ENCODE measurements at regions not wholly inside any gene's neighbourhood (a gene's known extent, or its start where the extent isn't known, plus 50 kb on each side); places are given as distances from the start of the nearest gene placed in this dataset.
A peak's percentile ranks its signal among the peaks of the same experiment; 100 is the strongest.
"Not testable (repeated sequence)": the region's sequence is repeated elsewhere in the genome, so short reads cannot be mapped to it uniquely, and the experiment has no call there.

DNA sequence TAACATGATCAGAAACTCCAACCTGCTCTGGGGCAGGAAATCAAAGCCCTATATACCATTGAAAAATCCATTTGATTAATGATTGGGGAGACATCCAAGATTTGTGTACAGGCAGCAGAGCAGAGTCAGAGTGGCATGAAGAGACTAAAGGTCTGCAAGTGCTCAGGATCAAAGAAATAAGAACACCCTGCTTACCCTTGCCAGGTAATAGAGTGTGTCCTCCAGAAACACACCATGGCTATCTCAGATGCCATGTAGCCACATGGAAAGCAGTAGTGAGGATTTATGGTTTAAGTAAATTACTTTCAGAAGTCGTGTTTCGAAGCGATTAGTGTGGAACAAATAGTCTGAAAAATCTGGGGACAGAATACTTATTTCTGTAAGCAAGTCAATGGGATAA lies 592.9 kb downstream of the SUCLG1 start:
- no peak overlapping the region for H3K4me3 ChIP-seq (ENCODE audit: low read length)
- no peak for DNase-seq (ENCODE audit: low read depth, low spot score)

DNA sequence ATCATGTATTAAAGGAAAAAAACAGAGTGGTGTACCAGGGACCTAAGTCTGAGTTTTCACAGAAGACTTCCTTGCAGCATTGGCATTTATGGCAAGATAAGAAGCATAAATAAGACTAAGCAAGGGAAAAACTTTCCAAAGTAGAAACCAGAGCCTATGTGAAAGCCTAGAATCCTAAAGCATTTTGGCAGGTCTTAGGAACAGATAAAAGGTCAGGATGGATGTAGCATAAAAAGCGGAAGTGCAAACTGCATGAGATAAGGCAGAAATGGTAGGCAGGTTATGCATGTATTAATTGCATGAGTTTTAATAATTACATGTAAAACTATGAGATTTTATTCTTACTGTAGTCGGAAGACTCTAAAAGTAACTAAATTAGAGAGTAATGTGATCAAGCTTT lies 596.5 kb downstream of the SUCLG1 start:
- H3K4me3 ChIP-seq (ENCODE audit: low read length): no peak overlapping the region
- DNase-seq (ENCODE audit: low read depth, low spot score): no peak

DNA sequence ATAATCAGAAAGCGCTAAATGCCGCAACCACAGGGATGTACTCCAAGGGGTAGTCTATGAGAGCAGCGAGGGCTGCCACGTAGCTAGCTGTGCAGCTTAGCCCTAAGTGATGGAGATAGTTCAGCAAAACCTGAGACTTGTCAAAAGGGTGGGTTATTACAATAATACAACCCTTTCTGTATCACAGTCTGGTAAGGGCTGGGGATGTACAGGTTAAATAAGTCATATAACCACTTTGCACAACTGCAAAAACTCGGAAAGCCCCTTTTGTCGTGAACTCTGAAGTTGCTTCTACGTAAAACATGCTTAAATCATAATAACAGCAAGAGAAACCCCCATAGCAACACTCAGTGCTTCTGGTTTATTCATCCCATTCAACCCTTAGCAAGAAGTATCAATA lies 598.8 kb downstream of the SUCLG1 start:
- no peak for DNase-seq (ENCODE audit: low read depth, low spot score)
- H3K4me3 ChIP-seq (ENCODE audit: low read length): no peak overlapping the region

DNA sequence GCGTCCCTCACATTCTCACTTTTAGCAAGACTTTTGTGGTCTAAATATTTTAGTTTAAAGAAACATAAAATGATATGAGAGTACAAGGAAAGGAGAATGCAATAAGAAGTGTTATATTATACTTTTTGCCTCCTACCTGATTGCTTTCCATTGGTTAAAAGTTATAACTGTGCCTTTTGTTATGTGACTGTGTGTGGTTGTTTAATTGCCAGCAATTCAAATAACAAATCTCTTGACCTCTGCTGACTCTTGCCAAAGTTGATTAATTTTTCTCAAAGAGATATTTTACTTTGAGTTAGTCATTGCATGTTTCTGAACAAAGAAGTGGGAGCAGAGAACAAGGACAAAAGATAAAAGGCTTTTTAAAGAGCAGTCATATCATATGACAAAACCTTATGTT lies 599.5 kb downstream of the SUCLG1 start:
- no peak overlapping the region for H3K4me3 ChIP-seq (ENCODE audit: low read length)
- DNase-seq (ENCODE audit: low read depth, low spot score): no peak

DNA sequence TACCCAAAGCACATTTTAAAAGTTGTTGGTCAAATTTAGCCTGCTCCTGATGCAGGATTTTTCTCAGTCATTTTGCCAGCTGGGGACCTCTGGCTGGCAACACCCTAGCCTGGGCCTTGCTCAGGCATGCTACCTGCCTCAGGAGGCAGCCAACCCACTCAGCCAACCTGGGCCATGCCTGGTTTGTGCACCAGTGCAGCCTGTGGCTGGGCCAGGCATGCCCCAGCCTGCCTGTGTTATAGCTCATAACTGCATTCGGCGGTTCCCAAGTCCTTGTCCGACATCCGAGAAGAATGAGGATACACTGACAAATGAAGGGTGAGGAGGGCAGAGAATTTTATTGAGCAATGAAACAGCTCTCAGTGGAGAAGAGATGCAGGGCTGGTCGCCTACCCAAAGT lies 608.0 kb downstream of the SUCLG1 start:
- no peak for DNase-seq (ENCODE audit: low read depth, low spot score)
- no peak overlapping the region for H3K4me3 ChIP-seq (ENCODE audit: low read length)

DNA sequence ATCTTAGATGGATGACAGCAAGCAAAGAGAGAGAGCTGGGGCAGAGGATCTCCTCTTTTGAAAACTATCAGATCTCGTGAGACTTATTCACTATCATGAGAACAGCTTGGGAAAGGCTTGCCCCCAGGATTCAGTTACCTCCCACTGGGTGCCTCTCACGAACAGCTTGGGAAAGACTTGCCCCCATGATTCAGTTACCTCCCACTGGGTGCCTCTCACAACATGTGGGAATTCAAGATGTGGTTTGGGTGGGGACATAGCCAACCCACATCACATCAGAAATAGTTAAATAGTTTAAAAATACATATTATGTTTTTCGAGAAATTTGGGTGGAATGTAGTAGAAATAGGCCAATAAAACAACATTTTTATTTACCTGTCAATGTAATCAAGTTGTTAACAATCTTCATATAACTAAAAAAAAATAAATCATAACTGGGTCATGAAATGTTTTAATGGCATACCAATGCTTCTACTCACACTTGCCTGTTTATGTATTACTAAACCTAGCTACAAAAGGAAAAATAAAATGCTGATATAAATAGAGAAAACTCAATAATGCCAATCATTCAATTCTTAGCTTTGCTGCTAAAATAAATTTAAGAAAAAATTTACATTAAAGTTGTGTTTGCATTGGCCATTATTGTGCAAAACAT lies 608.9 kb downstream of the SUCLG1 start:
- DNase-seq (ENCODE audit: low read depth, low spot score): no peak
- H3K4me3 ChIP-seq (ENCODE audit: low read length): no peak overlapping the region

DNA sequence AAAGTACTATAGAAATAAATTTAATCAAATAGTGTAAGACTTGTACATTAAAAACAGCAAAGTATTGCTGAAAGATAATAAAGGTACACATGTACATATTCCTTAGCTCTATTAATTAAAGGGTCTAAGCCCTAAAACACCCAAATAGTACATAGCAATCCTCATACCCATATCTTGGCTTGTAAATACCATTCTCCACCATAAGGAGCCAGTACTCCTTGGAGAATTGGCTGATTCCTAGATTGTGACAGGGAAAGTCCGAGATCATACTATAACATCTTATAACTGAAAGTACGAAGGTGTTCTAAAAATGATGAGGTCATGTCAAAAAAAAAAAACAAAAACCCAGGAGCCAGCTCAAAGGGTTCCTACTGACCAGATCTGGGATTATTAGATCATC lies 614.6 kb downstream of the SUCLG1 start:
- H3K4me3 ChIP-seq (ENCODE audit: low read length): no peak overlapping the region

DNA sequence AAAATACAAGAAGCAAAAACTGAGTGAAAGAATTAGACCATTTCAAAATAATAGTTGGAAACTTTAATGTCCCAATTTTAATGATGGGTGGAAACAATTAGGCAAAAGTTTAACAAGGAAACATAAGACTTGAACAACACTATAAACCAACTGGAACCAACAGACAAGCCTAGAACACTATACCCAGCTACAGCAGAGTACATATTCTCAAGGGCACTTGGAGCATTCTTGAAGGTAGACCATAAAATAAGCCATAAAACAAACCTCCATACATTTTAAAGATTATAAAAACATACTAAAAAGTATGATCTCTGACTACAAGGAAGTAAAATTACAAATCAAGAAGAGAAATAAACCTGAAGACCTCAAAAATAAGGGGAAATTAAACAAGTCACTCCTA lies 616.7 kb downstream of the SUCLG1 start:
- no peak for DNase-seq (ENCODE audit: low read depth, low spot score)
- no peak overlapping the region for H3K4me3 ChIP-seq (ENCODE audit: low read length)

More for the DNA sequence above, 614.6 kb downstream of the SUCLG1 start:
- no peak for DNase-seq (ENCODE audit: low read depth, low spot score)

DNA sequence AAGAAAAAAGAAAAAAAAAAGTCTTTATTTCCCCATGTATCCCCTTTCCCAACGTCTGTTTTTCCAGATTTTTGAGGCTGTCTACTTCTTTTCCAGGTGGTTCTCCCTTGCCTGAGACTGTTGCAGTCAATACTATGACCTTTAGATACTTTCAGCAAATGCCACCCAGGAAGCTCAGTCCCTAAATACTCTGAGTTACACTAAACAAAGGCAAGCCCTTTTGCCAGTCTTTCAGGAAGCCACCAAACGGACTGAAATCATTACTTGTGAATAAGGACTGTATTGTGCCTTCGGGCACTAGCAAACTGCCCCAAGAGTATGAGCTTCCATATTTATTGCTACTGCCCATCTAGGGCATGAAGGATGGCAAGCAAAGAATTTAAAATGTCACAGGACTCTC lies 621.3 kb downstream of the SUCLG1 start:
- no peak for DNase-seq (ENCODE audit: low read depth, low spot score)
- H3K4me3 ChIP-seq (ENCODE audit: low read length): no peak overlapping the region

DNA sequence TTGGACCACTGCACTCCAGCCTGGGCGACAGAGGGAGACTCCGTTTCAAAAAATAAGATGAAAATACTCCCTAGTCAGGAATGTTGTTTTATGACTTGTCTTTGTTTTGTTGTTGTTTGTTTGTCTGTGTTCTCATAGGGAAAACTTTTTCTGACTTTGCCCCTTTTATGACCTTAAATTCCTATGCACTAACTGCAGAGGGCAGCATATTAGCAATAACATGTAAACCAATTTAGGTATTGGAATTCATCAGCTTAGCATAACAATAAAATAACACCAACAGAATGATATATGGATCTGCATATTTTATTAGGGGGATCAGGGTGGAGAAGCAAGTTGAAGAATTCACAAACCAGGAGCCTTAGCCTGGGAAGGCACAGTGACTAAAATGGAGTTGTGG lies 631.5 kb downstream of the SUCLG1 start:
- no peak overlapping the region for H3K4me3 ChIP-seq (ENCODE audit: low read length)
- no peak for DNase-seq (ENCODE audit: low read depth, low spot score)

DNA sequence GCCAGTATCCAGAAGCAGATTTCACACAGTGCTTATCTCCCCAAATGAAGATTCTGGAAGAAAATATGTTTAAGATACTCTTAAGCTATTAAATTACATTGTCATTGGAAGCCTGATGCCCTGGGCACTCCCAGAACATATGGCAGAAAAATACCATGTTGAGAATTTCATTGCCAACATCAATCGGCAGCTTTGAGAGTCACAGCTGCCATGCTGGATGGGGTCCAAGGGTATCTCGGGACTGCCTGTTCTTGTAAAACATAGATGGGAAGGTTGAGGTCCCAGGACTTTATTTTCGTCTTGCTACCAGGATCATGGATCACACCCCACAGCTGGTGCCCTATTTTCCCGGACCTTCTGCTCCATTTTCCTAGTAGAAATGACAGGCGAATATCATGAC lies 632.5 kb downstream of the SUCLG1 start:
- no peak for DNase-seq (ENCODE audit: low read depth, low spot score)
- H3K4me3 ChIP-seq (ENCODE audit: low read length): no peak overlapping the region

DNA sequence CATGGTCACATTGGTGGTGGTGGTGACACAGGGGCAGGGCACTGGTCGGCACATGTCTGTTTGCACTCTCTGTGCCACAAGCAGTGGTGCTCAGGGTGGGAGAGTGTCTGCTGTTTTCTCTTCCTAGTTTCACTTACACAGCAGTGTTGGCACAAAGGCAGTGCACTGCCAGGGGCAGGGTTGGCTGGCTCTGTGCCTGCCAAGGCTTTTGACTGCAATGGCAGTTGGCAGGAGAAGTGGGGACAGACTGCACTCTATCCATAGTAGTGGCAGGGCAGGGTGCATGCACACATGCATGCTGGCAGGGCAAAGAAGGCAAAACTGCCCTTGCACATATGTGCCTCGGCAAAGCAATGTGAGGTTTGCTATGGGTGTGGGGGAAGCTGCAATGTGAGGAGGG lies 635.9 kb downstream of the SUCLG1 start:
- no peak overlapping the region for H3K4me3 ChIP-seq (ENCODE audit: low read length)
- DNase-seq (ENCODE audit: low read depth, low spot score): no peak

DNA sequence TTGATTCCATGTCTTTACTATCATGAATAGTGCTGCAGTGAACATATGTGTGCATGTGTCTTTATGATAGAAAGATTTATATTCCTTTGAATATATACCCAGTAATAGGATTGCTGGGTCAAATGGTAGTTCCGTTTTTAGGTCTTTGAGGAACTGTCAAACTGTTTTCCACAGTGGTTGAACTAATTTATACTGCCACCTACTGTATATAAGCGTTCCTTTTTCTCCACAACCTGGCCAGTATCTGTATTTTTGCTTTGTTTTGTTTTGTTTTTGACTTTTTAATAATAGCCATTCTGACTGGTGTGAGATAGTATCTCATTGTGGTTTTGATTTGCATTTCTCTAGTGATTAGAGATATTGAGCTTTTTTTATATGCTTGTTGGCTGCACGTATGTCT lies 641.6 kb downstream of the SUCLG1 start:
- no peak overlapping the region for H3K4me3 ChIP-seq (ENCODE audit: low read length)
- peak; percentile 15 for DNase-seq (ENCODE audit: low read depth, low spot score)

DNA sequence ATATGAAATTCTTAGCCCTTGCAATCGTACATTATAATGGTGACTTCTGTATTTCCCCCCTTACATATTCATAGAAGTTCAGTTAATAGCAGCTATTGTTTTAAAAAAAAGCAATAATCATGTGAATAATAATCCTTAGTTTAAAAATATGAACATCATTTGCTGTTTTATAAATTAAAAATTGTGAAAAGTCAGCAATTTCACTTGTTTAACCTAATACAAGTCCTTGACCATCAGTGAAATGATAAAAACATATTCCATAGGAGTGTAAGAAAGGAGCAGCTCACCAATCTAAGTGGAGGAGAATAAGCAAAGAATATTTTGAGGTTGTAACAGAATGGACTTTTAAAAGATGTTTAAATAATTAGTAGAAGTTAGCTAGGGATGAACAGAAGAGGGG lies 650.2 kb downstream of the SUCLG1 start:
- DNase-seq (ENCODE audit: low read depth, low spot score): no peak
- H3K4me3 ChIP-seq (ENCODE audit: low read length): no peak overlapping the region

DNA sequence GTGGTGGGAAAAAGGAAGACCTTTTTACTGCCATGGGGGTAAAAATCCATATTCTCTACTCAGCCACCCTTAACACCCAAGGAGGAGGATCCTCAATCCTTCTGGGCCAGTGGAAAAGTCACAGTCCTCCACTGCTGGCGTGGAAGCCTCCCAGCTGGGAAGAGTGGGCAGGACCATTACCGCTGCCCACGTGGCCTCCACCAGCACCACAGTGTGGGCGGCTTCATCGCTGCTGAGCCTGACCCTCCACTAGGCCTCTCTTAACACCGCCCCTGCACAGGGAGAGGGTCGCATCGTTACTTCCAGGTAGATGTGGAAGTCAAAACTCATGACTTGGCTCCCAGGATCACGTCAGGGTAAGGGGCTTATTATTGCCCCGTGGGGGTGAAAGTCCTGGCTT lies 656.5 kb downstream of the SUCLG1 start:
- H3K4me3 ChIP-seq (ENCODE audit: low read length): no peak overlapping the region
- no peak for DNase-seq (ENCODE audit: low read depth, low spot score)

DNA sequence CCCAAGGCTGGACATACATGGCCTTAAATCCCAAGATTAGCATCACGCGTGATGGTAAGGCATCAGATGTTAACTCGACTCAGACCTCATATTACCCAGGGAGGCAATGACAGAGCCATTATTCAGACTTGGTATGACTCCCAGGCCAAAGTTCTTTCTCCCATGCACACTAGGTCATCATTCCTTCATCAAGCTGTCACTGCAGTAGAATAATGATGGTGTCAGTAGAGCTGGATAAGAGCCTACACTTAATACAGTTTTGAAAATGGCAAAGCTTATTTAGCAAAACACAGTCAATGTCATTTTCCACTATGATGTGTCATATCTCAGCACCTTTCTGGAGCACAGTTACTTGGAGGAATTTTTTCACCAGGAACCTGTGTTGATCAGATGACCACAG lies 663.3 kb downstream of the SUCLG1 start:
- no peak for DNase-seq (ENCODE audit: low read depth, low spot score)

DNA sequence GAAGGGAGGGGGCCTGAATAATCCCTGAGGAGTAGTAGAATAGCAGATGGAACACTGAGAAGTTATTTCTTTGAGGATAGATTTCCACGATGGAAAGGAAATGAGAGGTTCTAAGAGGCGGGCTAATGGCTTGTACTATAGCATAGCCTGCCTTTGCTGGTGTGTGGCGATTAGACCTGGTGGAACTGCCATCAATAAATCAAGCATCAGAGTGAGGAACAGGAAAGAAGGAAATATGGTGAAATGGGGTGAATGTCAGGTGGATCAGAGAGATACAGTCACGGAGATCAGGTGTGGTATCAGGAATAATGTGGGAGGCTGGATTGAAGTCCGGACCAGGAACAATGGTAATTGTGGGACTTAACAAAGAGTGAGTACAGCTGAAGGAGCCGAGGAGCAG lies 668.6 kb downstream of the SUCLG1 start:
- H3K4me3 ChIP-seq (ENCODE audit: low read length); DNase-seq (ENCODE audit: low read depth, low spot score): not testable (repeated sequence)

More for the DNA sequence above, 663.3 kb downstream of the SUCLG1 start:
- no peak overlapping the region for H3K4me3 ChIP-seq (ENCODE audit: low read length)

DNA sequence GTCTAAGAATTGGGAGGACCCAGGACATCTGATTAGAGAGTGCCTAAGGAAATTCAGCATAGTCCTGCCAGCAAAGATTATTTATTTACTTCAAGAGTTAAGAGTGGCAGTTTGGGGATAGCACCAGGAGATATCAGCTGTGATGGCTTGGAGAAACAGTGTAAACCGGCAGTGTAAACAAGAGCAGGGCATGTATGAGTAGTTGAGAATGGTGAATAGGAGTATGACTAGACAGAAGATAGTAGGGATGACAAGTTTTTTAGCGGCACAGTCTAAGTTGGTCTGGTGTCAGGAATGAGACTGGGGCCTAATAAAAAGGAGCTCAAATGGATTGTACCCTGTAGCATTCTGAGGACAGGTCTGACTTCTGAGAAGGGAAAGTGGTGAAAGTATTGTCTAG lies 669.4 kb downstream of the SUCLG1 start:
- DNase-seq (ENCODE audit: low read depth, low spot score); H3K4me3 ChIP-seq (ENCODE audit: low read length): not testable (repeated sequence)

DNA sequence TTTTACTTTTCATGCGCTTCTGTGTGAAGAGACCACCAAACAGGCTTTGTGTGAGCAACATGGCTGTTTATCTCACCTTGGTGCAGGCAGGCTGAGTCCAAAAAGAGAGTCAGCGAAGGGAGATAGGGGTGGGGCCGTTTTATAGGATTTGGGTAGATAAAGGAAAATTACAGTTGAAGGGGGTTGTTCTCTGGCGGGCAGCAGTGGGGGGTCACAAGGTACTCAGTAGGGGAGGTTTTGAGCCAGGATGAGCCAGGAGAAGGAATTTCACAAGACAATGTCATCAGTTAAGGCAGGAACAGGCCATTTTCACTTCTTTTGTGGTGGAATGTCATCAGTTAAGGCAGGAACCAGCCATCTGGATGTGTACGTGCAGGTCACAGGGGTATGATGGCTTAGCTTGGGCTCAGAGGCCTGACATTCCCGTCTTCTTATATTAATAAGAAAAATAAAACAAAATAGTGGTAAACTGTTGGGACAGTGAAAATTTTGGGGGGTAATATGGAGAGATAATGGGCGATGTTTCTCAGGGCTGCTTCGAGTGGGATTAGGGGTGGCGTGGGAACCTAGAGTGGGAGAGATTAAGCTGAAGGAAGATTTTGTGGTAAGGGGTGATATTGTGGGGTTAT lies 670.0 kb downstream of the SUCLG1 start:
- DNase-seq (ENCODE audit: low read depth, low spot score); H3K4me3 ChIP-seq (ENCODE audit: low read length): not testable (repeated sequence)

DNA sequence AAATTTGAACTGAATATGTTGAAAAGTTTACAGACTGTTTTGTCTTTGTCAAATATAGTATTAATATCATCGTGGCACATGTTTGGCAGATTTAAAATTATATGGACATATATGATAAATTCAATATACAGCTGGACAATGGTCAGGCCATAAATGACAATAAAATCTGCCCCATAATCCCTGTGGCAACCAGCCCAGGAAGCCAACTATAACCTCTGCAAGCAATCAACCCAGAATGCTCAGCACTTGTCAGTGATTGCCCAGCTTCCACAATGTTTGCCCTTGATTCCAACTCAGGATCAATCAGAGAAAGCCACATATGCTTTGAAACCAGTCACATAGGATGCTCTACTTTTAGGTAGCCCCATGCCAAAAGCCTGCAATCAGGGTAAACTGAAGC lies 671.9 kb downstream of the SUCLG1 start:
- DNase-seq (ENCODE audit: low read depth, low spot score): no peak
- no peak overlapping the region for H3K4me3 ChIP-seq (ENCODE audit: low read length)

DNA sequence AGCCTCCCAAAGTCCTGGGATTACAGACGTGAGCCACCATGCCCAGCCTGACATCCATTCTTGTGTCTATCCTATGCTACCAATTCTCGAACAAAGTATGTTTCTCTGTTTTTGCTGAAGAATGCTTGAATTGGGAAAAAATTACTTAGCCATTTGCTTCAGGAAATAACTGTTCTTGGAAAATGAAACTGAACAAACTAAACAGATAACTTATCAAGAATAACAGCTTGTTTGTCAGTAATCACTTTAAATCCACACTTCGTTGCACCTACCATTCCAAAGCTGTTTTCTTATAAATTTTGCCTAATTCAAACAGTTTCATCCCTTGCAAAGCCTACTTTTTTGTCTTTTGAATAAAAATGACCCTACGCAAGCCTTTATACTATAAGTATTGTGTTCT lies 672.9 kb downstream of the SUCLG1 start:
- no peak for DNase-seq (ENCODE audit: low read depth, low spot score)
- H3K4me3 ChIP-seq (ENCODE audit: low read length): no peak overlapping the region
